ENCODE measurements at regions not wholly inside any gene's neighbourhood (a gene's known extent, or its start where the extent isn't known, plus 50 kb on each side); places are given as distances from the start of the nearest gene placed in this dataset.
"Not testable (repeated sequence)": the region's sequence is repeated elsewhere in the genome, so short reads cannot be mapped to it uniquely, and the experiment has no call there.

DNA sequence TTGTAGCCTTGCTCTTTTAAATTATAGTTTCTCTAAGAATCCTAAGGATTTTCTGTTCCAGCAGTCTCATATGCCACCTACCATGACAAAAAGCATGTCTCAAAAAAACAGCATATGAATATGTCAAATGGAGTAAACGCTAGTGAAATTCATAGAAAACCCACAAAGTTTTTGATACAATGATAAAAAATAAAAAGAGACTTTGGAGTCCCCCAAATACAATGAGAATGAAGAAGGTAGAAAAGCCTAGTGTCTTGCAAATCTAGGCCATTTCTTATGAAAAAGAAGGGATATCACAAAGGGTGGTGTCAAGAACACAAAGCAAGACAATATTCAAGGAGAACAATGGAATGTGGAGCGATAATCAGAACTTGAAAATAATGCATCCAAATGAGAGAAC is 668.5 kb downstream of the PLOD2 start:
- DNase-seq = no peak

DNA sequence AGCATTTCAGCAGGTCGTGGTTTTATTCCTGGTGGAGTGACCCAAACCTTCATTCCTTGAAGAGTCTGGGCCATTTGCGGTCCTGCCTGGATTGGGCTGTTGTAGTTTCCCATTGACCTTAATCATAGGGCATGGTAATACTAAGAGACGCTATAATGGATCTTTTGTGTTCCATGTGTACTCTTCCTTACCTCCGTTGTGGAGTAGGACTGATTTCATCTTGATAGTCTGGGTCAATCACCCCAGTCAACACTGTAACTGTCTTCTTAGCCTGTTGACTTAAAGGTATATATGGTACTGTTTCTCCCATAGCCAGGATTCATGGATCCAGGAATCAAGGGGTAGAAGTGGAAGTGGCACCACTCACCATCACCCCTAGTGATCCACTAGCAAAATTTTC is 643.6 kb downstream of the PLOD2 start:
- not testable (repeated sequence) for DNase-seq

DNA sequence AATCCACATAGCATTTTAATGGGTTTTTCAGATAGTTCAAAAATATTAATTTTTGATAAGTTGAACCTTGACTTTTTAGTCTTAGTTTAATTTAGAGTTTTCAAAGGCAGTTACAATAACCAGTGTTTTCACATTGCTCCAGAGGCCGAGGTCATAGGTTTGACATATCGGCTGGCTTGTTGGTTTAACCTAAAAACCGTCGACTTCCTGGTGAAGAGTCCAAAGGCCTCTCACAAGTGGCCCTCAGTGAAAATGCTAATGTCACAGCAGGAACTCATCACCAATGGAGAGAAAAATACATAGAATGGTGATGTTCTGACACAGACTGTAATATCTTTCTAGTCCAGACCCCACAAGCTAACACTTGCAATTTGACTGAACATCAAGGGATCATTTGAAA is 642.3 kb downstream of the PLOD2 start:
- no peak for DNase-seq

DNA sequence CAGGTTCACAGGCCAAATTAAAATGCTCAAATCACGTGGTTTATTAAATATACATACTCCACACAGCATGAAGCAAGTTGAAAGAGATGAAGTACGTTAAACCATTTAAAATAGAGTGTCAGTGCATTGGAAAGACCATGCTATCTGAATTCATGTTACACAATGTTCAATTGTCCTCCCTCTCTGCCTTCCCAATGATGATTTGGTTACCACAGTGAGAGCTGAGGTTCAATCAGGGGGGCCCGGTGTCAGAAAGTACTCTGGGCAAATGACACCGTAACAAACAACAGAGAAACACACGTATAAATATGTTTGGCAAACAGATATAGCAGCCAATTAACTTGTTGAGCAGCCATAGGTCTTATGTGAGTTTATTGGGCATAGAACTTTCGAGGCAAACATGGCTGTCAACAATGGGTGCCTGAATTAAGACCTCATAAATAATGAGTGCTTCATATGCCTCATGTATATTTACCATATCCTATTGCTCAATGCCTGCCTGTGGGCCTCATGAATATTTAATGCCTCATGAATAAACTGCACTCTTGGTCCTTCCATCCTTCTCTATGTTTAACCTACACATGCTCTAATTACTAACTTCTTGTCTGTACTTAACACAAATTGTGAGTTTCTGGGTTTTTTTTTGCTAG is 641.5 kb downstream of the PLOD2 start:
- no peak for DNase-seq

- DNase-seq = no peak
These were observed 638.8 kb downstream of the PLOD2 start for GRCh38 chr3:145522179-145522578.

- DNase-seq = no peak
These were observed 637.9 kb downstream of the PLOD2 start for GRCh38 chr3:145522893-145523651.

DNA sequence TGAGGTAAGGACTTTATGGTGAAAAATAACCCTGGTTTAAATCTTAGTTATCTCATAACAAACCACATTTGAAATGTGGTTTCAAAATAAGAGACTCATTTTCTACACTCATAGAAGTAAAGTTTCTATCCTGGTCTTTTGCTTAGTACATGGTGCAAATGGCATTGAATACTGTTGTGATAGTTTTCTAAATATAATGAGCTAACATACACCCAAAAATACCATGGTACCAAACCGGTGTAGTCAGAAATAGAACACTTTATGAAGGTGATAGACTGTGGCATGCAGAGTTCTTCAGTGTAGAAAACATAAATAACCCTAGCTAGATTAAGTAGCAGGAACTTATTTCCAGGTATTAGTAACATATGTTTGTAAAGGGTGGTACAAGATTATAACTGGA is 629.4 kb downstream of the PLOD2 start:
- no peak for DNase-seq

GRCh38 chr3:145533696-145534095 is 627.3 kb downstream of the PLOD2 start:
- DNase-seq = no peak

DNA sequence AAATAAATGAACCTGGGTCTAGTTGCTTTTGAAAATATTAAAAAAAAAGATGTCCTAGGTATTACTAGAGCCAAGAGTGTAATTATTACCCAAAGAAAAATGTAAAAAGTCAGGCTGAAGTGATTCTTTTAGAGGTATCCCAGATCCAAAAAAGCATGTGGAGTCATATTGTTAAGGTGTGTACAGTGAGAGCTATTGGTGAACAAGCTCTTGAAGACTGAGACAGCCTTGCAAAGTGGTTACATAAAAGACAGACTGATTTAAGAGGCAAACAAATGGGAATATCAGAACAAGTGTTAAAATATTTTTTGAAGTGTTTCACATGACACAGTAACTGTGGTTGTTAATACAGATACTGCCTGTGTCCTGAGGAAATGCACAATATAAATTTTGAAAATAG is 624.5 kb downstream of the PLOD2 start:
- DNase-seq = no peak

DNA sequence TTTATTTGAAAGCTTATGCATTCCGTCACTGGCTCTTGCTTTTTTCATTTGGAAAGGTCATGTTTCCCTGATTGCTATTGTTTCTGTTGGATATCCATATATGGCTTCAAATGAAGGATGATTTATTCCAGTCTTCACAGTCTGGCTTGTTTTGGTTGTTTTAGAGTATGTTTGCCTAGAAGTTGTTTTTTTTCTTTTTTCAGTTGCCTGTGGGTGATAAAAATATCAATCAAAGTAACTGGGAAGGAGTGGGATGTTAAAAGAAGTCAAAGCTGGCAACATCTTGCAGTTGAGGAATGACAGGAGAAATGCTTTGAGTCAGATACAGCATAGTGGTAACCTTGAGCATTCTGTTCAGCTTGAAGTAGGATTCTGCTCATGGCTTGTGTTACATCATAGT is 610.5 kb downstream of the PLOD2 start:
- no peak for DNase-seq

- no peak for DNase-seq
These were observed 603.6 kb downstream of the PLOD2 start for GRCh38 chr3:145557405-145557804.

DNA sequence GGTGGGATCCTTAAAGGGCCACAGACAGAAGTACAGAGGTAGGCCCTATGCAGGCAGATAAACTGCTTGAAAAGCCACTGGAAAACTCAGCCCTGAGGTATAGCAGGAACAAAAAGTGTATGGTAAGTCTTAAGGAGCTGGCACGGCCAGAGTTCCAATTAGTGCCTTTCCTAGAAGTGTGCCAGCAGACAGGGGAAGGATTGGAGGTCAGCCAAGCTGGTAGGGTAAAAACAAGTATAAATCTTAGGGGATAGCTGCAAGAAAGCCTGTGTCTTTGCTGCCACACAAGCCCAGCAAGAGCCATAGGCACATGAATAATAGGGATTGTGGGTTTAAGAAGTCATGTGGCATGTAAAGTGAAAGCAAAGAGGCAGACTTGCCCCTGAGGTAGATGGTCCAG is 582.5 kb downstream of the PLOD2 start:
- no peak for DNase-seq

- DNase-seq = no peak
These were observed 579.3 kb downstream of the PLOD2 start for GRCh38 chr3:145581694-145582093.

- no peak for DNase-seq
These were observed 556.1 kb downstream of the PLOD2 start for GRCh38 chr3:145604851-145605250.

GRCh38 chr3:145620002-145620401 is 541.0 kb downstream of the PLOD2 start:
- no peak for DNase-seq

DNA sequence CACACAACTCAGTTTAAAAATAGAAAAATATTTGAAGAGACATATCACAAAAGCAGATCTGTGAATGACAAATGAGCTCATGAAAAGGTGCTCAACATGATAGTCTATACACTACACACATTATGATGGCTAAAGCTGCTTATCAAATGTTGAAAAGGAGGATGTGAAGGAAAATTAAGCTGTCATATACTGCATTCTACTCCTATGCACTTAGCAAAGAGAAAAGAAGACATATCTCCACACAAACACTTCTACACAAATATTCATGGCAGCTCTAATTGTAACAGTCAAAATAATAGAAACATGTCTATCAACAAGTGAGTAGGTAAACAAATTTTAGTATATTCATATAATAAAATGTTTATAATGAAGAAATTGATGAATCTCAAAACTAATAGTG is 540.5 kb downstream of the PLOD2 start:
- no peak for DNase-seq

DNA sequence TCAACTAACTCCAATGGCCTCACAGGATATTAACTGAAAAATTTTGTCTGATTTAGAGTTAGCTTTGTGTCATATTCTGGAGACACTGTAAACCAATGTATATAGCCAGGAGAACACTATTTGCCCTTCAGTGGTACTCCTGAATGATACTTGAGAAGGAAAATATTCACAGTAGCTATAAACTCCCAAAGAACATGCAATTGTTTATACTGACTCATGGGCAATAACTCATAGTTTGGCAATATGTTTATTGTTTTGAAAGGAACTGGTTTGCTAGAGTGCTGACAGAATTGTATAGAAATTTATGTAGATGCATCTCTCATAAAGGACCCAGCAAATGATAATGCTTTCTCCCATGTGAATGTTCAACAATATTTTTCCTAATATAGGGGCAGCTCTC is 537.6 kb downstream of the PLOD2 start:
- DNase-seq = no peak

DNA sequence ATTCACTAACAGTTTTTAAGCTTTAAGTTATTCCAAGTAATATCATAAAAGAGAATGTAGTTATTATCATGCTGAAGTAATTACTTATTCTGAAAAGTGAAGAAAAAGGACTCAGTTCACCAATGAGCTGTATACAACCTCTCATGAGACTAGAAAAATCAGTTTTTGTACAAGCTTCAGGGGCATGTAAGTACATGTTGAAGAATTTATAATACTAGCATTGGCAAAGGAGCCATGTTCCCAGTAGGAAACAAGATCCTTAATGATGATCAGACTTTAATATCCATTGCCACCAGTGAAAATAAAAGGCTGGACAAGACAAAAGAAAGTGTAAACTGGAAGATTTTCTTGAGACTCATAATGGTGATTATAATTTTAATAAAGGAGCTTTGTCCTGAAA is 532.8 kb downstream of the PLOD2 start:
- DNase-seq = no peak

DNA sequence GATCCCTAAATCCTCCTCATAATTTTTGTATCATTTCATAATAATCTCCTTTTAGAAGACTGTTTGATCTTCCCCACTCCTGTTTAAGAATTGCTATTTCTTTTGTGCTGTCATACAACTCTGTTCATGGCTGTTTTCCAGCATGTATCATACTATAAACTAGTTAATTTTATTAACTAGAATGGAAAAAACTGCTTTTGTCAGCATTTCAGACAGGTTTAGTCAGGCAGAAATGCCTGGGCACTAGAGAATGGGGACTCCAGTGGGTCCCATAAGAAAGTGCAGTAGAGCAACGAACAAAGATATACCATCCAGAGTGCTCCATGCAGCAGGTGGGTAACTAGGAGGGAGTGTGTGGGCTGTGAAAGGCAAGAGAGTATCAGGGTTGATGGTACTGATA is 523.9 kb downstream of the PLOD2 start:
- DNase-seq = no peak

DNA sequence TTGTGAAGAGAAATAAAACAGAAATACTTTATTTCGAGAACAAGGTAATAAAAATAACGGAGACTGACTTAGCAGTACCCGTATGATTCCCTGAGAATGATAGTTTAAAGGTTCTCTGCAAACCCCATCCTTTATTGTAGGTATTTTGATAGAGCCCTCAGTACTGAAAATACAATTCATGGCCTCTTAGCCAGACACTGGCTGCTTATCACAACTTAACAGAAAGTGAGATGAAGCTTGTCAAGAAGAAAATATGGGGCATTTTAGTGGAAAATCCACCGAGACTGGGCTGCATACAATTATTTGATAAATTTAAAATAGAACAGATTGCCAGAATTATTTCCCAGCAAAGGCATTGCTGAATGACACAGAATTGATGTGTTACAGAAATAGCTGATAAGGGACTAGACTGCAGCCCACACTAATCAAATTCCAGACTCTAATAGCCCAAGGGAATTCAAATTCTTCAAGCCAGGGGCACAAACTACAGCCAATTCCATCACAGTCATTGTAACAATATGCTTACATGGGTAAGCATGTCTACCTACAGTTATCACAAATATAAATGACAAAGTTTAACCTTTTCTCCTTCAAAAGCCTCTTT is 521.9 kb downstream of the PLOD2 start:
- DNase-seq = no peak

DNA sequence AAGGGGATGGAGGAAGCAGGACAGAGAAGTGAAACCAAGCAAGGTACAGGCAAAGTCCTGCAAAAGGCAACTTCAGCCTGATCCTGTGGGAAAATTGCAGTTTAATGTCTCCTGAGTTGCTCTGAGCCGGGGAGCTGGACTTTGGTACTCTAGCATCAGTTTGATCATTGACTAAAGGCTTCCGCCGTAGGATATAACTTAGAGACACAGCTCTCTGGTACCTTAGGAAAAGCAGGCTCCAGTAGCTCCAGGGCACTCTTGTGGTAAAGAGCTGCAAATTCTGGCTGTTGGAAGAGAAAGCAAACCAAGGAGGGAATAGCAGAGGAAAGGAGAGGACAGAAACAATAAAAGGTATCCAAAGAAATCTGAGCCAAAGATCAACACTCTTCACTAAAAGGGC is 521.1 kb downstream of the PLOD2 start:
- no peak for DNase-seq

DNA sequence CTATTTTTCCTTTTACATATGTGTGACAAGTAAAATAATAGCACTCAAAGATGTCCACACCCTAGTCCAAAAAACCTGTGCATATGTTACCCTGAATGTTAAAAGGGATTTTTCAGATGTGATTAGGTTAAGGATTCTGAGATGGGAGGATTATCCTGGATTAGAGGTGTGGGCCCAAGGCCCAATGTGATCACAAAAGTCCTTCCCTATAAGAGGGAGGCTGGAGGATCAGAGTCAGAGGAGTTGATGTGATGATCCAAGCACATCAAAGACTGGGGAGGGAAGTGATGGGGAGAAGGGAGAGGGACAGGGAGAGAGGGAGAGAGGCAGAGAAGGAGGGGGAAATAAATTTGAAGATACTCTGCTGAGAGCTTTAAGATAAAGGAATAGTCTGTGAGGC is 512.6 kb downstream of the PLOD2 start:
- no peak for DNase-seq

- no peak for DNase-seq
These were observed 511.6 kb downstream of the PLOD2 start for GRCh38 chr3:145649368-145649887.

- no peak for DNase-seq
These were observed 510.8 kb downstream of the PLOD2 start for GRCh38 chr3:145650170-145650569.

Measured in right forelimb (tissue), 1 donor.